Endodermal cell (in vitro differentiated cells): ENCODE measurements at regions not wholly inside any gene's neighbourhood (a gene's known extent, or its start where the extent isn't known, plus 50 kb on each side); places are given as distances from the start of the nearest gene placed in this dataset.

Experiments used
- DNase-seq: peaks from one replicate; pipeline ENCODE4 v3.0.0-alpha.2; 2017
- H3K27ac ChIP-seq: 2 replicates; pipeline ENCODE4 v1.5.1; 2013; ENCODE audit warnings: mild to moderate bottlenecking, low read depth, low read length, moderate library complexity
- H3K27me3 ChIP-seq: 2 replicates; pipeline ENCODE4 v1.6.1; 2013; ENCODE audit warnings: mild to moderate bottlenecking, low read length, moderate library complexity; ENCODE audit not compliant: insufficient read depth, control insufficient read depth, poor library complexity, severe bottlenecking
- H3K36me3 ChIP-seq: 2 replicates; pipeline ENCODE4 v1.7.0; 2013; ENCODE audit warnings: mild to moderate bottlenecking, low read length, moderate library complexity; ENCODE audit not compliant: control insufficient read depth, insufficient read depth
- H3K4me1 ChIP-seq: one replicate; pipeline ENCODE4 v1.7.0; 2013; ENCODE audit warnings: low read length; ENCODE audit not compliant: control insufficient read depth, insufficient read depth
- H3K4me3 ChIP-seq: 2 replicates; pipeline ENCODE4 v1.5.1; 2013; ENCODE audit warnings: mild to moderate bottlenecking, low read length, moderate library complexity
- H3K9ac ChIP-seq: 2 replicates; pipeline ENCODE4 v1.6.1; 2013; ENCODE audit warnings: mild to moderate bottlenecking, low read length, moderate library complexity; ENCODE audit not compliant: poor library complexity, severe bottlenecking; ENCODE audit errors: extremely low read depth
- H3K9me3 ChIP-seq: 2 replicates; pipeline ENCODE4 v1.6.1; 2013; ENCODE audit warnings: mild to moderate bottlenecking, low read length, moderate library complexity; ENCODE audit not compliant: control insufficient read depth
- H3K27ac Mint-ChIP-seq: 2 replicates; pipeline ENCODE4 v1.8.0; 2020; ENCODE audit warnings: mixed read lengths
- H3K27me3 Mint-ChIP-seq: 2 replicates; pipeline ENCODE4 v1.8.0; 2021; ENCODE audit warnings: mild to moderate bottlenecking, mixed read lengths; ENCODE audit not compliant: insufficient read depth
- H3K36me3 Mint-ChIP-seq: 2 replicates; pipeline ENCODE4 v1.8.0; 2020; ENCODE audit warnings: low read depth, mixed read lengths
- H3K4me1 Mint-ChIP-seq: 2 replicates; pipeline ENCODE4 v1.8.0; 2020; ENCODE audit warnings: mixed read lengths
- H3K4me3 Mint-ChIP-seq: 2 replicates; pipeline ENCODE4 v1.8.0; 2020; ENCODE audit warnings: mild to moderate bottlenecking, moderate library complexity, mixed read lengths
- H3K9me3 Mint-ChIP-seq: 2 replicates; pipeline ENCODE4 v1.8.0; 2020; ENCODE audit warnings: mild to moderate bottlenecking, mixed read lengths
- CTCF ChIP-seq: fragments of 200-600 bp; sonication (generic); conservative IDR thresholded peaks from 2 replicates; pipeline ENCODE4 v1.5.0; 2021; ENCODE audit warnings: antibody characterized with exemption, mild to moderate bottlenecking
- WGBS, 2 experiments: methylation state at CpG; one replicate each; pipeline versions ENCODE4 v1.1.5 to v1.1.7; 2013; ENCODE audit warnings: missing lambda C conversion rate in 2 of 2, mixed read lengths in 1 of 2; ENCODE audit not compliant: insufficient coverage in 1 of 2, insufficient read length in 1 of 2; 5-methylcytosine and 5-hydroxymethylcytosine counted together

- WGBS, 2 experiments: 83 to 89% methylated on average over 8 of the region's 8 CpGs
- H3K36me3 Mint-ChIP-seq: no peaks in the 10 kb centered on the region
- Histone ChIP-seq H3K36me3 (no peaks in the 10 kb centered on the region), H3K9ac (no peak overlapping the region), H3K27ac (no peak overlapping the region), H3K4me3 (no peak overlapping the region), H3K9me3 (no peaks in the 10 kb centered on the region), H3K4me1 (no peaks in the 10 kb centered on the region), H3K27me3 (no peaks in the 10 kb centered on the region)
- peak; percentile 81 for DNase-seq
- H3K4me1 Mint-ChIP-seq: peaks cover 2% of the 10 kb centered on the region
- H3K4me3 Mint-ChIP-seq: no peak overlapping the region
- H3K27me3 Mint-ChIP-seq: no peaks in the 10 kb centered on the region
- H3K9me3 Mint-ChIP-seq: no peaks in the 10 kb centered on the region
- peak; percentile 71 for TF ChIP-seq CTCF
- H3K27ac Mint-ChIP-seq: no peak overlapping the region
Measured at GRCh38 chr6:166772518-166772917, 145.5 kb upstream of the RPS6KA2 start.

- no peak overlapping the region for H3K27ac ChIP-seq
- DNase-seq: peak; percentile 20
- no peak overlapping the region for H3K4me3 ChIP-seq
- Mint-ChIP-seq H3K27ac (no peak overlapping the region), H3K4me1 (peaks cover 9% of the 10 kb centered on the region), H3K4me3 (no peak overlapping the region), H3K9me3 (no peaks in the 10 kb centered on the region), H3K36me3 (no peaks in the 10 kb centered on the region), H3K27me3 (no peaks in the 10 kb centered on the region)
- 90 to 94% methylated on average over 11 to 13 of the region's 13 CpGs for WGBS, 2 experiments
- H3K27me3 ChIP-seq: no peaks in the 10 kb centered on the region
- peaks cover 2% of the 10 kb centered on the region for H3K4me1 ChIP-seq
- no peaks in the 10 kb centered on the region for H3K36me3 ChIP-seq
- H3K9ac ChIP-seq: no peak overlapping the region
- no peak for TF ChIP-seq CTCF
- no peaks in the 10 kb centered on the region for H3K9me3 ChIP-seq
Measured at GRCh38 chr6:166771701-166772100, 144.7 kb upstream of the RPS6KA2 start.

- H3K4me3 ChIP-seq: no peak overlapping the region
- TF ChIP-seq CTCF: peak; percentile 47
- H3K4me1 Mint-ChIP-seq: peaks cover 13% of the 10 kb centered on the region
- no peak overlapping the region for H3K9ac ChIP-seq
- no peaks in the 10 kb centered on the region for H3K36me3 ChIP-seq
- H3K27ac ChIP-seq: no peak overlapping the region
- H3K4me3 Mint-ChIP-seq: no peak overlapping the region
- peak overlapping the region; percentile 33 for H3K27ac Mint-ChIP-seq
- WGBS, 2 experiments: 84 to 90% methylated on average over 16 to 19 of the region's 19 CpGs
- H3K4me1 ChIP-seq: peaks cover 4% of the 10 kb centered on the region
- no peaks in the 10 kb centered on the region for H3K9me3 ChIP-seq
- no peaks in the 10 kb centered on the region for H3K27me3 ChIP-seq
- DNase-seq: peak; percentile 47
- no peaks in the 10 kb centered on the region for H3K27me3 Mint-ChIP-seq
- no peaks in the 10 kb centered on the region for H3K9me3 Mint-ChIP-seq
- H3K36me3 Mint-ChIP-seq: no peaks in the 10 kb centered on the region
Measured at GRCh38 chr6:166770216-166771116, 143.4 kb upstream of the RPS6KA2 start.
